Spleen (tissue), 11 donors: ENCODE measurements at regions not wholly inside any gene's neighbourhood (a gene's known extent, or its start where the extent isn't known, plus 50 kb on each side); places are given as distances from the start of the nearest gene placed in this dataset.

Experiments used
- DNase-seq: peaks from one replicate; pipeline ENCODE4 v3.0.0-alpha.2; 2020
- H3K27ac ChIP-seq, 8 donors: fragments of 200-600 bp; sonication (generic) in 7 of 8; 1 replicate in 4 of 8; 2 replicates in 4 of 8; pipeline versions ENCODE4 v1.5.0 to v1.8.0; 2016 to 2021; ENCODE audit warnings: inconsistent platforms in 4 of 8, mild to moderate bottlenecking in 4 of 8, moderate library complexity in 1 of 8
- H3K27me3 ChIP-seq, 7 donors: fragments of 200-600 bp; sonication (generic) in 6 of 7; replicated peaks in 1 of 7; 1 replicate in 4 of 7; 2 replicates in 3 of 7; pipeline versions ENCODE4 v1.5.0 to v1.8.0; 2016 to 2021; ENCODE audit warnings: inconsistent platforms in 3 of 7, mild to moderate bottlenecking in 1 of 7
- H3K36me3 ChIP-seq, 6 donors: fragments of 200-600 bp; sonication (generic) in 5 of 6; 1 replicate in 4 of 6; 2 replicates in 2 of 6; pipeline versions ENCODE4 v1.5.0 to v1.8.0; 2016 to 2021; ENCODE audit warnings: inconsistent platforms in 2 of 6
- H3K4me1 ChIP-seq, 6 donors: fragments of 200-600 bp; sonication (generic) in 5 of 6; 1 replicate in 3 of 6; 2 replicates in 3 of 6; pipeline versions ENCODE4 v1.5.0 to v1.8.0; 2016 to 2021; ENCODE audit warnings: inconsistent platforms in 3 of 6
- H3K4me3 ChIP-seq, 8 donors: fragments of 200-600 bp; sonication (generic) in 7 of 8; 1 replicate in 4 of 8; 2 replicates in 4 of 8; pipeline versions ENCODE4 v1.5.0 to v1.8.0; 2016 to 2021; ENCODE audit warnings: inconsistent platforms in 4 of 8, mild to moderate bottlenecking in 4 of 8, moderate library complexity in 2 of 8
- H3K9me3 ChIP-seq, 8 donors: fragments of 200-600 bp; sonication (generic) in 7 of 8; 1 replicate in 4 of 8; 2 replicates in 4 of 8; pipeline versions ENCODE4 v1.5.0 to v1.8.0; 2016 to 2021; ENCODE audit warnings: inconsistent platforms in 4 of 8
- CTCF ChIP-seq, 11 experiments: fragments of 200-600 bp in 7 of 11; fragments of 450-650 bp in 4 of 11; sonication (generic) in 4 of 11; IDR thresholded peaks in 8 of 11; conservative IDR thresholded peaks in 3 of 11; 1 replicate in 7 of 11; 2 replicates in 4 of 11; pipeline versions ENCODE4 v1.4.0 to v1.8.0; 2016 to 2021; ENCODE audit warnings: antibody characterized with exemption in 11 of 11, inconsistent platforms in 4 of 11, mild to moderate bottlenecking in 1 of 11
- POLR2A ChIP-seq, 3 donors: fragments of 450-650 bp; IDR thresholded peaks; one replicate each; pipeline ENCODE4 v1.5.1; 2017; ENCODE audit warnings: antibody characterized with exemption in 3 of 3, mild to moderate bottlenecking in 1 of 3
- POLR2AphosphoS5 ChIP-seq, 3 donors: sonication (generic); formaldehyde crosslinking; IDR thresholded peaks; one replicate each; pipeline ENCODE4 v1.5.1; 2017; ENCODE audit warnings: antibody characterized with exemption in 3 of 3
- WGBS, 5 donors: extraction: QIAGEN DNeasy Blood & Tissue Kit in 3 of 5; methylation state at CpG; one replicate each; pipeline versions ENCODE4 v1.1.5 to v1.1.7; 2013 to 2018; 5-methylcytosine and 5-hydroxymethylcytosine counted together
- intact Hi-C: fragments of 100-400 bp; cut with DNase I; formaldehyde crosslinking; loops from one replicate; pipeline ENCODE4 v1.15.0; 2023; ENCODE audit warnings: low total_unique reads
- donor health status: healthy with polysubstance abuse.
- donor health status: DM: no; HTN: no; CAD: no; lungs with moderate emphysema.
- donor health status: DM: no; HTN: no; CAD: no.
- donor health status: Bipolar disorder and iron deficiency.
- donor health status: healthy.
- donor health status: DM: no; HTN: no; CAD: no.
- donor health status: DM: yes; HTN: yes; CAD: no.

GRCh38 chr5:7078101-7078500 lies 317.8 kb upstream of the ADCY2 start:
- no peaks in the 10 kb centered on the region for H3K27me3 ChIP-seq
- DNase-seq: no peak
- no peak overlapping the region for H3K27ac ChIP-seq
- H3K36me3 ChIP-seq: no peaks in the 10 kb centered on the region
- TF ChIP-seq POLR2AphosphoS5 (IDR thresholded peaks at IDR 0.05) (no peak), POLR2A (IDR thresholded peaks at IDR 0.05) (no peak), CTCF (IDR thresholded peaks at IDR 0.05 in 8 of 11, conservative IDR thresholded peaks at IDR 0.05 in 3 of 11) (no peak)
- no peaks in the 10 kb centered on the region for H3K9me3 ChIP-seq
- no peaks in the 10 kb centered on the region for H3K4me1 ChIP-seq
- 56 to 66% (median 63%) methylated on average over 6 of the region's 6 CpGs for WGBS, 5 donors
- intact Hi-C loops: no loop called here
- H3K4me3 ChIP-seq: no peak overlapping the region

- WGBS, 5 donors: 55 to 66% (median 60%) methylated on average over 9 of the region's 9 CpGs
- intact Hi-C loops: no loop called here
Measured at GRCh38 chr5:7078901-7079300, 317.0 kb upstream of the ADCY2 start.

GRCh38 chr5:7080501-7080900 lies 315.4 kb upstream of the ADCY2 start:
- TF ChIP-seq POLR2A (IDR thresholded peaks at IDR 0.05) (no peak), CTCF (IDR thresholded peaks at IDR 0.05 in 8 of 11, conservative IDR thresholded peaks at IDR 0.05 in 3 of 11) (no peak), POLR2AphosphoS5 (IDR thresholded peaks at IDR 0.05) (no peak)
- Histone ChIP-seq H3K27ac (no peak overlapping the region), H3K27me3 (no peaks in the 10 kb centered on the region), H3K9me3 (peaks cover 0 to 6% (median 0%) of the 10 kb centered on the region in 8 donors), H3K4me3 (no peak overlapping the region), H3K36me3 (no peaks in the 10 kb centered on the region), H3K4me1 (no peaks in the 10 kb centered on the region)
- DNase-seq: no peak
- intact Hi-C loops: no loop called here
- WGBS, 5 donors: 85 to 93% (median 85%) methylated on average over 7 of the region's 7 CpGs

More at GRCh38 chr5:7078901-7079300, 317.0 kb upstream of the ADCY2 start:
- Histone ChIP-seq H3K36me3 (no peaks in the 10 kb centered on the region), H3K27ac (no peak overlapping the region), H3K9me3 (no peaks in the 10 kb centered on the region), H3K4me3 (no peak overlapping the region), H3K27me3 (no peaks in the 10 kb centered on the region), H3K4me1 (no peaks in the 10 kb centered on the region)
- TF ChIP-seq CTCF (IDR thresholded peaks at IDR 0.05 in 8 of 11, conservative IDR thresholded peaks at IDR 0.05 in 3 of 11) (no peak), POLR2AphosphoS5 (IDR thresholded peaks at IDR 0.05) (no peak), POLR2A (IDR thresholded peaks at IDR 0.05) (no peak)
- DNase-seq: no peak

- TF ChIP-seq POLR2A (IDR thresholded peaks at IDR 0.05) (no peak), POLR2AphosphoS5 (IDR thresholded peaks at IDR 0.05) (no peak), CTCF (IDR thresholded peaks at IDR 0.05 in 8 of 11, conservative IDR thresholded peaks at IDR 0.05 in 3 of 11) (no peak)
- Histone ChIP-seq H3K27ac (no peak overlapping the region), H3K4me1 (no peaks in the 10 kb centered on the region), H3K9me3 (peaks cover 0 to 7% (median 0%) of the 10 kb centered on the region in 8 donors), H3K36me3 (no peaks in the 10 kb centered on the region), H3K27me3 (no peaks in the 10 kb centered on the region), H3K4me3 (no peak overlapping the region)
- intact Hi-C loops: no loop called here
- WGBS, 5 donors: 65 to 83% (median 78%) methylated on average over 6 of the region's 6 CpGs
- DNase-seq: no peak
Measured at GRCh38 chr5:7087719-7088297, 308.1 kb upstream of the ADCY2 start.
